Stomach (tissue), 8 donors: ENCODE measurements at regions not wholly inside any gene's neighbourhood (a gene's known extent, or its start where the extent isn't known, plus 50 kb on each side); places are given as distances from the start of the nearest gene placed in this dataset.
"Not testable (repeated sequence)": the region's sequence is repeated elsewhere in the genome, so short reads cannot be mapped to it uniquely, and the experiment has no call there.

Experiments used
- DNase-seq, 2 donors: peaks; one replicate each; pipeline versions ENCODE4 v3.0.0 to v3.0.0-alpha.2; 2013 to 2019
- H3K27ac ChIP-seq, 5 donors: fragments of 200-600 bp in 4 of 5; sonication (generic) in 4 of 5; one replicate each; pipeline ENCODE4 v1.5.1; 2013 to 2019; ENCODE audit warnings: mild to moderate bottlenecking in 1 of 5, moderate library complexity in 1 of 5
- H3K27me3 ChIP-seq, 3 donors: fragments of 200-600 bp; sonication (generic); one replicate each; pipeline ENCODE4 v1.5.1; 2017 to 2019; ENCODE audit warnings: mixed run types in 1 of 3
- H3K36me3 ChIP-seq, 4 donors: fragments of 200-600 bp; sonication (generic); 1 replicate in 3 of 4; 2 replicates in 1 of 4; pipeline ENCODE4 v1.5.1; 2016 to 2019
- H3K4me1 ChIP-seq, 4 donors: fragments of 200-600 bp; sonication (generic); one replicate each; pipeline ENCODE4 v1.5.1; 2016 to 2019
- H3K4me3 ChIP-seq, 4 donors: fragments of 200-600 bp; sonication (generic) in 3 of 4; one replicate each; pipeline ENCODE4 v1.5.1; 2016 to 2019; ENCODE audit warnings: mild to moderate bottlenecking in 1 of 4
- H3K9me3 ChIP-seq, 4 donors: fragments of 200-600 bp; sonication (generic); one replicate each; pipeline ENCODE4 v1.5.1; 2016 to 2019
- EP300 ChIP-seq: sonication (generic); formaldehyde crosslinking; IDR thresholded peaks from one replicate; pipeline ENCODE4 v1.6.1; 2017; ENCODE audit warnings: antibody characterized with exemption
- POLR2A ChIP-seq, 4 donors: fragments of 450-650 bp; IDR thresholded peaks; one replicate each; pipeline ENCODE4 v1.6.1; 2016; ENCODE audit warnings: antibody characterized with exemption in 4 of 4, control low read depth in 2 of 4, mild to moderate bottlenecking in 1 of 4, moderate library complexity in 1 of 4
- POLR2AphosphoS5 ChIP-seq, 3 donors: sonication (generic); formaldehyde crosslinking; IDR thresholded peaks; one replicate each; pipeline ENCODE4 v1.6.1; 2016; ENCODE audit warnings: antibody characterized with exemption in 3 of 3
- WGBS, 5 donors: extraction: QIAGEN DNeasy Blood & Tissue Kit in 3 of 5; methylation state at CpG; one replicate each; pipeline versions ENCODE4 v1.1.5 to v1.1.7; 2013 to 2018; 5-methylcytosine and 5-hydroxymethylcytosine counted together
- intact Hi-C: fragments of 100-400 bp; cut with DNase I; formaldehyde crosslinking; loops from one replicate; pipeline ENCODE4 v1.15.1; 2023; ENCODE audit warnings: low total_unique reads
- TF ChIP-seq, protein P1 (sequence below), 7 experiments: fragments of 450-650 bp in 4 of 7; fragments of 200-600 bp in 3 of 7; sonication (generic) in 3 of 7; IDR thresholded peaks; one replicate each; pipeline ENCODE4 v1.5.1; 2016 to 2019; ENCODE audit warnings: antibody characterized with exemption in 7 of 7, control low read depth in 2 of 7, mild to moderate bottlenecking in 1 of 7
- donor health status: healthy with polysubstance abuse.
- donor health status: Bipolar disorder and iron deficiency.
- donor health status: healthy.

DNA sequence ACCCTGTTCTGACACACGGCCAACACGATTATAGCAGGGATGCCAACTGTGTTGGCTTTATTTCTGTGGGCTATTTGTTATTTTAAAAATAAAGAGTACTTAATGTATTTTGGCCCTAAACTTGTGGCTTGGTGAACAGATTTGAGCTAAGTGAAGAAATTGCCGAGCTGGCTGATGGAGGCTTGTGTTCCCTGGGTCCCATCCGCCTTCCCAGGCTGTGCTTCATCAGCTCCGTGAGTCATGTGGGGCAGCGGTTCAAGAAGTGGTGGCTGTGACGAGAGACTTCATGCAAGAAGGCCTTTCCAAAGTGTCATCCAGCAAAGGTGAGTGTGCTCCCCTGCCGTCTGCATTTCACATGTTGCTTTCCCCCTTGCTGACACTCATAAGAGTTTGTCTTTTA, 73.6 kb upstream of the NCK2 start:
- no peak for DNase-seq
- no peaks in the 10 kb centered on the region for H3K27me3 ChIP-seq
- 55 to 81% (median 77%) methylated on average over 8 of the region's 8 CpGs for WGBS, 5 donors

DNA sequence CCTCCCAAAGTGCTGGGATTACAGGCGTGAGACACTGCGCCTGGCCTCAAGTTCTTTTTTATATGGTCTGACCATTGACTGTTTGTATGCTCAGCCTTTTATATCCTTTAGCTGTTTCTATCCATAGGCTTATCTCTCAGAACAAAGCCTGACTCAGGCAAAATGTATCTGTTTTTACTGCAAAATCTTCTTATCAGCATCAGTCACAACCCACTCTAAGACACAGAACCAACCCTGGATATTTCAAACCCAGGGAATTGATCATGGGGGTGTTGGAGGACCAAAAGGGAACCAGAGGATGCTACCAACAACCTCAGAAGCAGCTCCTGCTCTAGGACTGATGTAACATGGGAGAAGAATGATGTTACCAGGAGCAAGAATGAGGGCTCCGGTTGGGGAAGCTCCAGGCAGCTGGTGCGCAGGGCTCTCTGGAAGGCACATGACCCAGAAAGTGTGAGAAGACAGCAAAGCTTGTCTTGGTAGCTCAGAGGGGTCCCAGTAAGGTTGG, 75.3 kb upstream of the NCK2 start:
- intact Hi-C loops: no loop called here
- TF ChIP-seq POLR2A (IDR thresholded peaks at IDR 0.05): no peak
- TF ChIP-seq POLR2AphosphoS5 (IDR thresholded peaks at IDR 0.05): no peak
- no peak for TF ChIP-seq EP300
- TF ChIP-seq, protein P1, sequence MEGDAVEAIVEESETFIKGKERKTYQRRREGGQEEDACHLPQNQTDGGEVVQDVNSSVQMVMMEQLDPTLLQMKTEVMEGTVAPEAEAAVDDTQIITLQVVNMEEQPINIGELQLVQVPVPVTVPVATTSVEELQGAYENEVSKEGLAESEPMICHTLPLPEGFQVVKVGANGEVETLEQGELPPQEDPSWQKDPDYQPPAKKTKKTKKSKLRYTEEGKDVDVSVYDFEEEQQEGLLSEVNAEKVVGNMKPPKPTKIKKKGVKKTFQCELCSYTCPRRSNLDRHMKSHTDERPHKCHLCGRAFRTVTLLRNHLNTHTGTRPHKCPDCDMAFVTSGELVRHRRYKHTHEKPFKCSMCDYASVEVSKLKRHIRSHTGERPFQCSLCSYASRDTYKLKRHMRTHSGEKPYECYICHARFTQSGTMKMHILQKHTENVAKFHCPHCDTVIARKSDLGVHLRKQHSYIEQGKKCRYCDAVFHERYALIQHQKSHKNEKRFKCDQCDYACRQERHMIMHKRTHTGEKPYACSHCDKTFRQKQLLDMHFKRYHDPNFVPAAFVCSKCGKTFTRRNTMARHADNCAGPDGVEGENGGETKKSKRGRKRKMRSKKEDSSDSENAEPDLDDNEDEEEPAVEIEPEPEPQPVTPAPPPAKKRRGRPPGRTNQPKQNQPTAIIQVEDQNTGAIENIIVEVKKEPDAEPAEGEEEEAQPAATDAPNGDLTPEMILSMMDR (IDR thresholded peaks at IDR 0.05): no peak
- Histone ChIP-seq H3K36me3 (no peaks in the 10 kb centered on the region), H3K27ac (no peak overlapping the region), H3K9me3 (peaks cover 3 to 24% (median 11%) of the 10 kb centered on the region in 4 donors), H3K4me3 (no peak overlapping the region), H3K27me3 (no peaks in the 10 kb centered on the region), H3K4me1 (peaks cover 0 to 7% (median 3%) of the 10 kb centered on the region in 4 donors)
- 94 to 99% (median 97%) methylated on average over 4 of the region's 4 CpGs for WGBS, 5 donors
- DNase-seq: no peak

More for the DNA sequence above, 73.6 kb upstream of the NCK2 start:
- H3K36me3 ChIP-seq: no peaks in the 10 kb centered on the region
- intact Hi-C loops: no loop called here
- H3K4me1 ChIP-seq: peaks cover 0 to 12% (median 4%) of the 10 kb centered on the region in 4 donors
- no peak overlapping the region for H3K4me3 ChIP-seq
- TF ChIP-seq EP300 (no peak), POLR2A (IDR thresholded peaks at IDR 0.05) (no peak), POLR2AphosphoS5 (IDR thresholded peaks at IDR 0.05) (peak in 1 of 3 donors; percentile 28)
- TF ChIP-seq, protein P1 (IDR thresholded peaks at IDR 0.05): no peak
- H3K27ac ChIP-seq: peak overlapping the region in 2 of 5 donors; percentile 29 to 43
- H3K9me3 ChIP-seq: peaks cover 0 to 7% (median under 1%) of the 10 kb centered on the region in 4 donors

DNA sequence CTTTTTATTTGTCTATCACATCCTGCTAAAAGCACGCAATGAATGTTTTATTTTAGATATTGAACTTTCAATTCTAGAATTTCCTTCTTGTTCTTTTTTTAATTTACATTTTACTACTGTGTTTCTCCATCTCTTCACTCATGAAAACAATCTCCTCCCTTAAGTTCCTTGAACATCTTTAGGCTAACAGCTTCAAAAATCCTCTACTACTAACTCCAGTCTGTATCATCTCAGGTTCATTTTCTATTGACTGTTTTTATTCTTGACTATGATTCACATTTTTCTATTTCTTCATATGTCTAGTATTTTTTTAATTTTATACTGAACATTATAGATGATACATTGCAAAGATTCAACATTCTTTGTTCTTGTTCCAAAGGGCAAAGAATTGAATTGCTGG, 79.2 kb upstream of the NCK2 start:
- Histone ChIP-seq H3K4me3 (no peak overlapping the region), H3K36me3 (no peaks in the 10 kb centered on the region), H3K27ac (no peak overlapping the region), H3K9me3 (peaks cover 3 to 29% (median 13%) of the 10 kb centered on the region in 4 donors), H3K27me3 (no peaks in the 10 kb centered on the region), H3K4me1 (peaks cover 0 to 2% (median 0%) of the 10 kb centered on the region in 4 donors)
- no peak for DNase-seq
- 89 to 96% (median 93%) methylated on average over 1 of the region's 1 CpG for WGBS, 5 donors
- intact Hi-C loops: no loop called here
- TF ChIP-seq, protein P1 (IDR thresholded peaks at IDR 0.05): no peak
- TF ChIP-seq POLR2A (IDR thresholded peaks at IDR 0.05): no peak
- no peak for TF ChIP-seq POLR2AphosphoS5 (IDR thresholded peaks at IDR 0.05)
- no peak for TF ChIP-seq EP300

DNA sequence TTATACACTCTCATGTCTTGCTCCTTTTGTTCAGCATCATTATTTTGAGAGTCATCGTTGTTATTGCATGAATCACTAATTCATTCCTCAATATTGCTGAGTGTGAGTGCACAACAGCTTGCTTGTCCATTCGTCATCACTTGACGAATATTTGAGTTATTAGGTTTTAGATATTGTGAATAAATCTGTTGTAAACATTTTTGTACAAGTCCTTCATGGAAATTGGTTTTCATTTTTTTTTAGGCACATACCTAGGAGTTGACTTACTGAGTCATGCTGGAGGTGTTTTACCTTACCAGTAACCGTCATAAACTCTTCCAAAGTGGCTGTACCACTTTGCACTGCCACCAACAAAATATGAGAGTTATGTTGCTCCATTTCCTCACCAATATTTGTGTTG, 84.2 kb upstream of the NCK2 start:
- 74 to 94% (median 88%) methylated on average over 4 of the region's 4 CpGs for WGBS, 5 donors
- no peaks in the 10 kb centered on the region for H3K36me3 ChIP-seq

DNA sequence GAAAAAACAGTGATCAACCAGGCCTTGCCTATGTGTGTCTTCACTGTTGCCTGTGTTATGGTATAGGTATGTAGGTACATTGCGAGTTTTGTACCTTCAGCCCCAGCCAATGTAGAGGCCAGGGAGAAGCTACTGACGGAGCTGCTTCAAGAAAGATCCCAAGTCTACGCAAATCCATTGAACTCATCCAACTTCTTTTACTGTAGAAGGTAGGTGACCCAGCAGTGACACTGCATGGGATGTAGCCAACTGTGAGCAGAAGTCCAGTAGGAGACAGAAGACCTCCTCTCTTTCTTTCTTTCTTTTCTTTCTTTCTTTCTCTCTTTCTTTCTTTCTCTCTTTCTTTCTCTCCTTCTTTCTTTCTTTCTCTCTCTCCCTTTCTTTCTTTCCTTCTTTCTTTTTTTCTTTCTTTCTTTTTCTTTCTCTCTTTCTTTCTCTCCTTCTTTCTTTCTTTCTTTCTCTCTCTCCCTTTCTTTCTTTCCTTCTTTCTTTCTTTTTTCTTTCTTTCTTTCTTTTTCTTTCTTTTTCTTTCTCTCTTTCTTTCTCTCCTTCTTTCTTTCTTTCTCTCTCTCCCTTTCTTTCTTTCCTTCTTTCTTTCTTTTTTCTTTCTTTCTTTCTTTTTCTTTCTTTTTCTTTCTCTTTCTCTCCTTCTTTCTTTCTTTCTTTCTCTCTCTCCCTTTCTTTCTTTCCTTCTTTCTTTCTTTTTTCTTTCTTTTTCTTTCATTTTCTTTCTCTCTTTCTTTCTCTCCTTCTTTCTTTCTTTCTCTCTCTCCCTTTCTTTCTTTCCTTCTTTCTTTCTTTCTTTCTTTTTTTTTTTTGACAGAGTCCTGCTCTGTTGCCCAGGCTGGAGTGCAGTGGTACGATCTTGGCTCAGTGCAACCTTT, 88.7 kb upstream of the NCK2 start:
- H3K36me3 ChIP-seq, H3K4me3 ChIP-seq, H3K9me3 ChIP-seq, H3K27ac ChIP-seq, H3K27me3 ChIP-seq, DNase-seq, intact Hi-C loops: not testable (repeated sequence)
- peaks cover 0 to 13% (median 1%) of the 10 kb centered on the region in 4 donors for H3K4me1 ChIP-seq
- WGBS, 5 donors: 95 to 99% (median 97%) methylated on average over 4 of the region's 4 CpGs

More for the DNA sequence above, 84.2 kb upstream of the NCK2 start:
- TF ChIP-seq POLR2A (IDR thresholded peaks at IDR 0.05): no peak
- no peak for TF ChIP-seq EP300
- TF ChIP-seq POLR2AphosphoS5 (IDR thresholded peaks at IDR 0.05): no peak
- TF ChIP-seq, protein P1 (IDR thresholded peaks at IDR 0.05): no peak
- Histone ChIP-seq H3K4me1 (no peaks in the 10 kb centered on the region), H3K4me3 (no peak overlapping the region), H3K9me3 (peaks cover 0 to 15% (median 6%) of the 10 kb centered on the region in 4 donors), H3K27ac (no peak overlapping the region), H3K27me3 (no peaks in the 10 kb centered on the region)
- intact Hi-C loops: no loop called here
- no peak for DNase-seq
